ENCODE measurements at regions not wholly inside any gene's neighbourhood (a gene's known extent, or its start where the extent isn't known, plus 50 kb on each side); places are given as distances from the start of the nearest gene placed in this dataset.

- no peak overlapping the region for H3K4me3 Mint-ChIP-seq
- no peak overlapping the region for H3K27ac Mint-ChIP-seq
- H3K4me1 Mint-ChIP-seq, result peaks cover 35% of the 10 kb centered on the region
- peaks cover 23% of the 10 kb centered on the region for H3K27me3 Mint-ChIP-seq (ENCODE audit: low read depth, poor library complexity)
- no peak for DNase-seq
- H3K36me3 Mint-ChIP-seq (ENCODE audit: low read depth), result no peaks in the 10 kb centered on the region
- TF ChIP-seq, protein P1, sequence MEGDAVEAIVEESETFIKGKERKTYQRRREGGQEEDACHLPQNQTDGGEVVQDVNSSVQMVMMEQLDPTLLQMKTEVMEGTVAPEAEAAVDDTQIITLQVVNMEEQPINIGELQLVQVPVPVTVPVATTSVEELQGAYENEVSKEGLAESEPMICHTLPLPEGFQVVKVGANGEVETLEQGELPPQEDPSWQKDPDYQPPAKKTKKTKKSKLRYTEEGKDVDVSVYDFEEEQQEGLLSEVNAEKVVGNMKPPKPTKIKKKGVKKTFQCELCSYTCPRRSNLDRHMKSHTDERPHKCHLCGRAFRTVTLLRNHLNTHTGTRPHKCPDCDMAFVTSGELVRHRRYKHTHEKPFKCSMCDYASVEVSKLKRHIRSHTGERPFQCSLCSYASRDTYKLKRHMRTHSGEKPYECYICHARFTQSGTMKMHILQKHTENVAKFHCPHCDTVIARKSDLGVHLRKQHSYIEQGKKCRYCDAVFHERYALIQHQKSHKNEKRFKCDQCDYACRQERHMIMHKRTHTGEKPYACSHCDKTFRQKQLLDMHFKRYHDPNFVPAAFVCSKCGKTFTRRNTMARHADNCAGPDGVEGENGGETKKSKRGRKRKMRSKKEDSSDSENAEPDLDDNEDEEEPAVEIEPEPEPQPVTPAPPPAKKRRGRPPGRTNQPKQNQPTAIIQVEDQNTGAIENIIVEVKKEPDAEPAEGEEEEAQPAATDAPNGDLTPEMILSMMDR (IDR thresholded peaks at IDR 0.05), result no peak
- H3K9me3 Mint-ChIP-seq, result no peaks in the 10 kb centered on the region
Observed at GRCh38 chr14:98165976-98166375, 1106.0 kb downstream of the BCL11B start.

- no peak overlapping the region for H3K27ac Mint-ChIP-seq
- no peak for DNase-seq
- no peak overlapping the region for H3K4me3 Mint-ChIP-seq
- no peaks in the 10 kb centered on the region for H3K9me3 Mint-ChIP-seq
- no peaks in the 10 kb centered on the region for H3K36me3 Mint-ChIP-seq (ENCODE audit: low read depth)
- H3K4me1 Mint-ChIP-seq, result peaks cover 33% of the 10 kb centered on the region
- H3K27me3 Mint-ChIP-seq (ENCODE audit: low read depth, poor library complexity), result peaks cover 27% of the 10 kb centered on the region
- TF ChIP-seq, protein P1 (IDR thresholded peaks at IDR 0.05), result no peak
Observed at GRCh38 chr14:98167275-98167674, 1104.7 kb downstream of the BCL11B start.

GRCh38 chr14:98167705-98168104, 1104.3 kb downstream of the BCL11B start:
- Mint-ChIP-seq H3K36me3 (ENCODE audit: low read depth) (no peaks in the 10 kb centered on the region), H3K9me3 (no peaks in the 10 kb centered on the region), H3K27me3 (ENCODE audit: low read depth, poor library complexity) (peaks cover 27% of the 10 kb centered on the region), H3K27ac (no peak overlapping the region), H3K4me3 (no peak overlapping the region), H3K4me1 (peaks cover 29% of the 10 kb centered on the region)
- DNase-seq, result no peak
- TF ChIP-seq, protein P1 (IDR thresholded peaks at IDR 0.05), result no peak

GRCh38 chr14:98168211-98168985, 1103.6 kb downstream of the BCL11B start:
- H3K4me1 Mint-ChIP-seq, result peaks cover 28% of the 10 kb centered on the region
- no peak overlapping the region for H3K4me3 Mint-ChIP-seq
- H3K27ac Mint-ChIP-seq, result no peak overlapping the region
- DNase-seq, result no peak
- H3K27me3 Mint-ChIP-seq (ENCODE audit: low read depth, poor library complexity), result peaks cover 31% of the 10 kb centered on the region
- no peaks in the 10 kb centered on the region for H3K36me3 Mint-ChIP-seq (ENCODE audit: low read depth)
- TF ChIP-seq, protein P1 (IDR thresholded peaks at IDR 0.05), result no peak
- no peaks in the 10 kb centered on the region for H3K9me3 Mint-ChIP-seq

DNA sequence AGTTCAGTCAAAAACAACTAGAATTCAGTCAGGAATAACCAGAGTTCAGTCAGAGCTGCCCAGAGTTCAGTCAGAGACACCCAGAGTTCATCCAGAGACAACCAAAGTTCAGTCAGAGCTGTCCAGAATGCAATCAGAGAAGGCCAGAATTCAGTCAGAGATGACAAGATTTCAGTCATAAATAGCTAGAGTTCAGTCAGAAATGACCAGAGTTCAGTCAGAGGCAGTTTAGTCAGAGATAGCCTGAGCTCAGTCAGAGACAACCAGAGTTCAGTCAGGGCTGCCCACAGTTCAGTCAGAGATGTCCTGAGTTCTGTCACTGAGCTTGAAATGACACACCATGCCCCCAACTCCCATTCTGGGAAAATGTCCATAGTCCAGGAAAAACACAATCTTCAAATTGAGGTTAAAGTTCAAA, 1102.8 kb downstream of the BCL11B start:
- H3K36me3 Mint-ChIP-seq (ENCODE audit: low read depth), result no peaks in the 10 kb centered on the region
- H3K9me3 Mint-ChIP-seq, result no peaks in the 10 kb centered on the region
- peaks cover 27% of the 10 kb centered on the region for H3K27me3 Mint-ChIP-seq (ENCODE audit: low read depth, poor library complexity)
- H3K27ac Mint-ChIP-seq, result no peak overlapping the region
- H3K4me1 Mint-ChIP-seq, result peaks cover 29% of the 10 kb centered on the region
- DNase-seq, result no peak
- TF ChIP-seq, protein P1 (IDR thresholded peaks at IDR 0.05), result no peak
- H3K4me3 Mint-ChIP-seq, result no peak overlapping the region

GRCh38 chr14:98170575-98170974, 1101.4 kb downstream of the BCL11B start:
- DNase-seq, result peak; percentile 10
- Mint-ChIP-seq H3K4me3 (no peak overlapping the region), H3K36me3 (ENCODE audit: low read depth) (no peaks in the 10 kb centered on the region), H3K4me1 (peaks cover 29% of the 10 kb centered on the region), H3K27ac (peak overlapping the region; percentile 40), H3K9me3 (no peaks in the 10 kb centered on the region), H3K27me3 (ENCODE audit: low read depth, poor library complexity) (peaks cover 23% of the 10 kb centered on the region)
- TF ChIP-seq, protein P1 (IDR thresholded peaks at IDR 0.05), result no peak

Data from nephron progenitor cell (in vitro differentiated cells).